ENCODE measurements at regions not wholly inside any gene's neighbourhood (a gene's known extent, or its start where the extent isn't known, plus 50 kb on each side); places are given as distances from the start of the nearest gene placed in this dataset.

DNA sequence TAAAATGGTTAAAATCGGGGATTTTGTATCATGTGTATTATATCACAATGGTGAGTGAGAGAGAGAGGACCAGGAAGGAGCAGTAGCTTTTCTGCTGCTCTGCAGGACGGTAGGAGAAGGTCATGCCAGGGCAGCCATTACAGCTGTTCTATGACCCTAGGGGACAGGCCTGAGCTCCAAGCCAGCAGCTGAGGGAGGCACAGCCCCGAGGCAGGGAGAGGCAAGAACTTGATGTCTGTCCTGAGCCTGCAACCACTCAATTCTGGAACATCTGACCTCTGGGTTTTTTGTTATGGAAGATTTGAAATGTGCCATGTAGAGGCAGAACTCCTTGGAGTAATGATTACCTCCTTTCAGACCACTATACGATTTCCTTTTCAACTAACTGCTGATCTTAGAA lies 135.8 kb upstream of the SH3BP4 start:
- TF ChIP-seq, protein P1, sequence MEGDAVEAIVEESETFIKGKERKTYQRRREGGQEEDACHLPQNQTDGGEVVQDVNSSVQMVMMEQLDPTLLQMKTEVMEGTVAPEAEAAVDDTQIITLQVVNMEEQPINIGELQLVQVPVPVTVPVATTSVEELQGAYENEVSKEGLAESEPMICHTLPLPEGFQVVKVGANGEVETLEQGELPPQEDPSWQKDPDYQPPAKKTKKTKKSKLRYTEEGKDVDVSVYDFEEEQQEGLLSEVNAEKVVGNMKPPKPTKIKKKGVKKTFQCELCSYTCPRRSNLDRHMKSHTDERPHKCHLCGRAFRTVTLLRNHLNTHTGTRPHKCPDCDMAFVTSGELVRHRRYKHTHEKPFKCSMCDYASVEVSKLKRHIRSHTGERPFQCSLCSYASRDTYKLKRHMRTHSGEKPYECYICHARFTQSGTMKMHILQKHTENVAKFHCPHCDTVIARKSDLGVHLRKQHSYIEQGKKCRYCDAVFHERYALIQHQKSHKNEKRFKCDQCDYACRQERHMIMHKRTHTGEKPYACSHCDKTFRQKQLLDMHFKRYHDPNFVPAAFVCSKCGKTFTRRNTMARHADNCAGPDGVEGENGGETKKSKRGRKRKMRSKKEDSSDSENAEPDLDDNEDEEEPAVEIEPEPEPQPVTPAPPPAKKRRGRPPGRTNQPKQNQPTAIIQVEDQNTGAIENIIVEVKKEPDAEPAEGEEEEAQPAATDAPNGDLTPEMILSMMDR (IDR thresholded peaks at IDR 0.05): no peak
- TF ChIP-seq POLR2A (IDR thresholded peaks at IDR 0.05; ENCODE audit: low read depth) (no peak), POLR2AphosphoS5 (IDR thresholded peaks at IDR 0.05) (no peak), EP300 (IDR thresholded peaks at IDR 0.05) (no peak)

All from esophagus muscularis mucosa (tissue), 4 donors.